ENCODE measurements at regions not wholly inside any gene's neighbourhood (a gene's known extent, or its start where the extent isn't known, plus 50 kb on each side); places are given as distances from the start of the nearest gene placed in this dataset.

DNA sequence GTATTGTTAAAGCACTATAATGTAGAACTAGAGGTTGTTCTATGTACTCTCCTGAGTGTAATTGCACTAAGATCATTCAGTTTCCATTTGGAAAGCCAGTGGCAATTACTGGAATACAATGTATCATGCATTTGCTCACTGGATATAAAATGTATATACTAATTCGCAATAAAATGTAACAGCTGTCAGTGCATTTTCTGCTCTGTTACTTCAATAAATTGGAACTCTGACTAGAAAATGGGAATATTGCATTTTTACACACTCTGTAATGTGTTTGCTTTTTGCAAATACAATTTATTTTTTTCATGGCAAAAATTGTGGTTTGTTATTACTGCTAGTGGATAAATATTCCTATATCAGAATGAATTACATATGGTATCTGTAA is 893.8 kb upstream of the POU3F3 start:
- no peaks in the 10 kb centered on the region for H3K9me3 ChIP-seq (replicated peaks in 1 of 3)
- H3K27me3 ChIP-seq = no peaks in the 10 kb centered on the region
- no peak overlapping the region for H3K27ac ChIP-seq
- no peak for TF ChIP-seq POLR2A (IDR thresholded peaks at IDR 0.05)
- TF ChIP-seq, protein P1, sequence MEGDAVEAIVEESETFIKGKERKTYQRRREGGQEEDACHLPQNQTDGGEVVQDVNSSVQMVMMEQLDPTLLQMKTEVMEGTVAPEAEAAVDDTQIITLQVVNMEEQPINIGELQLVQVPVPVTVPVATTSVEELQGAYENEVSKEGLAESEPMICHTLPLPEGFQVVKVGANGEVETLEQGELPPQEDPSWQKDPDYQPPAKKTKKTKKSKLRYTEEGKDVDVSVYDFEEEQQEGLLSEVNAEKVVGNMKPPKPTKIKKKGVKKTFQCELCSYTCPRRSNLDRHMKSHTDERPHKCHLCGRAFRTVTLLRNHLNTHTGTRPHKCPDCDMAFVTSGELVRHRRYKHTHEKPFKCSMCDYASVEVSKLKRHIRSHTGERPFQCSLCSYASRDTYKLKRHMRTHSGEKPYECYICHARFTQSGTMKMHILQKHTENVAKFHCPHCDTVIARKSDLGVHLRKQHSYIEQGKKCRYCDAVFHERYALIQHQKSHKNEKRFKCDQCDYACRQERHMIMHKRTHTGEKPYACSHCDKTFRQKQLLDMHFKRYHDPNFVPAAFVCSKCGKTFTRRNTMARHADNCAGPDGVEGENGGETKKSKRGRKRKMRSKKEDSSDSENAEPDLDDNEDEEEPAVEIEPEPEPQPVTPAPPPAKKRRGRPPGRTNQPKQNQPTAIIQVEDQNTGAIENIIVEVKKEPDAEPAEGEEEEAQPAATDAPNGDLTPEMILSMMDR (IDR thresholded peaks at IDR 0.05) = no peak
- H3K4me3 ChIP-seq = no peak overlapping the region
- 71 to 82% (median 75%) methylated on average over 1 of the region's 1 CpG for WGBS, 4 donors
- intact Hi-C loops (cut with DNase I) = no loop called here
- no peaks in the 10 kb centered on the region for H3K4me1 ChIP-seq (replicated peaks in 1 of 2)
- no peaks in the 10 kb centered on the region for H3K36me3 ChIP-seq (replicated peaks in 1 of 2)
- DNase-seq = no peak

DNA sequence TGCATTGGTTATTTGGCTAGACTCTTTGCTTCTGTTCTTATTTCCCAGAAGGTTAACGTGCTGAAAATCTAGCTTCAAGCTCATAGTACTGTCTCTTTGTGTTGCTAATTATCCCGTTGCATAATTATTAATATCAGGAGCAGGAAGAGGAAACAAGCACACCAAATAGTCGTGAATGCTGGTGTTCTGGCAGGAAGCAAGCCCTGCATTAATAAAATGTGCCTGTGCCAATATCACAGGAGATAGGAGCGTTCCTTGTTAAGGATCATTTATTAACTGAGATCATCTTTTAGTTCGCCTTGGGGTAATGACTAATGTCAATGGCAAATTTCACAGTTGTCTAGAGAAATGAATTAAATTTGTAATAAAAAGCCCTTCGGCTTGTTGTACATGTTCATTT is 893.0 kb upstream of the POU3F3 start:
- no peak overlapping the region for H3K4me3 ChIP-seq
- intact Hi-C loops (cut with DNase I) = no loop called here
- H3K27me3 ChIP-seq = no peaks in the 10 kb centered on the region
- no peaks in the 10 kb centered on the region for H3K4me1 ChIP-seq (replicated peaks in 1 of 2)
- no peaks in the 10 kb centered on the region for H3K9me3 ChIP-seq (replicated peaks in 1 of 3)
- no peaks in the 10 kb centered on the region for H3K36me3 ChIP-seq (replicated peaks in 1 of 2)
- WGBS, 4 donors = 42 to 62% (median 45%) methylated on average over 6 of the region's 6 CpGs
- DNase-seq = no peak
- no peak overlapping the region for H3K27ac ChIP-seq
- no peak for TF ChIP-seq POLR2A (IDR thresholded peaks at IDR 0.05)
- TF ChIP-seq, protein P1 (IDR thresholded peaks at IDR 0.05) = no peak

DNA sequence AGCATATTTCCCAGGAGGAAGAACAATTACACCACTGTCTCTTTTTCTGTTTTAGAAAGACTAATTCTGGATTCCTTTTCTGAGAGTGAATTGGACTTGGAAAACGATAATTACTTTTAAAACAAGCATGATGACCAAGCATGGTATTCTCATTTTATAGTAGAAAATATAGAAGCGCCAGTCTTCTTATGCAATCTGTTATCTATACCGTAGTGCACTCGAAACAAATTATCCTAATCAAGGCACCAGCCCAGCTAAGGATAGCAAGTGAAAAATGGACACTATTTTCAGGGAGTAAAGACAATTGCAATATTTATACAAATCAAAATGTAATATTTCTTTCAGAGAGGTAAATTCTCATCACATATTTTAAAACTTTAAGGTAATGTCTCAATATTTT is 892.1 kb upstream of the POU3F3 start:
- H3K9me3 ChIP-seq (replicated peaks in 1 of 3) = no peaks in the 10 kb centered on the region
- H3K36me3 ChIP-seq (replicated peaks in 1 of 2) = no peaks in the 10 kb centered on the region
- TF ChIP-seq, protein P1 (IDR thresholded peaks at IDR 0.05) = no peak
- no peak for TF ChIP-seq POLR2A (IDR thresholded peaks at IDR 0.05)
- H3K4me3 ChIP-seq = no peak overlapping the region
- no peak for DNase-seq
- intact Hi-C loops (cut with DNase I) = no loop called here
- no peaks in the 10 kb centered on the region for H3K4me1 ChIP-seq (replicated peaks in 1 of 2)
- no peaks in the 10 kb centered on the region for H3K27me3 ChIP-seq
- 67 to 75% (median 72%) methylated on average over 4 of the region's 4 CpGs for WGBS, 4 donors
- H3K27ac ChIP-seq = no peak overlapping the region

DNA sequence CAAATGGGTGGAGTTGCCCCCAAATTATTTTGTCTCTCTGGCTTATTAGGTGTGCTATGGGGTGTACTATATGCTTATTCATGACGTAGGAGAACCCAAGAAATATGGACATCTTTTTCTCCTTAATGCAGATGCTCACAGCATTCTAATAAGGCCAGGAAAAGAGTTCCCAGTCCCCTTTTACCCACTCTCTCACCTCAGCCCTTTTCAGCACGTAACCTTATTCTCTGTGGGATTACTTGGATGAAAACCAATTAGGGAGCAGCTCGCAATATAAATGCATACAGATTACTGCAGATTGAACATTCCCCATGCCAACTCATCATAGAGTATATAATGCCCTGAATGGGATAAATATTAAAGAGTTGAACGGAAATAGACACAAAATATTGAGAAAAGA is 891.2 kb upstream of the POU3F3 start:
- 65 to 85% (median 74%) methylated on average over 4 of the region's 4 CpGs for WGBS, 4 donors
- Histone ChIP-seq H3K27me3 (no peaks in the 10 kb centered on the region), H3K36me3 (replicated peaks in 1 of 2) (no peaks in the 10 kb centered on the region), H3K4me3 (no peak overlapping the region), H3K4me1 (replicated peaks in 1 of 2) (no peaks in the 10 kb centered on the region), H3K27ac (no peak overlapping the region), H3K9me3 (replicated peaks in 1 of 3) (no peaks in the 10 kb centered on the region)
- DNase-seq = no peak
- TF ChIP-seq, protein P1 (IDR thresholded peaks at IDR 0.05) = no peak
- no peak for TF ChIP-seq POLR2A (IDR thresholded peaks at IDR 0.05)
- intact Hi-C loops (cut with DNase I) = no loop called here
